CD4-positive, CD25-positive, alpha-beta regulatory T cell (primary cell): ENCODE measurements at regions not wholly inside any gene's neighbourhood (a gene's known extent, or its start where the extent isn't known, plus 50 kb on each side); places are given as distances from the start of the nearest gene placed in this dataset.

Experiments
- ATAC-seq, 2 donors: fragments of 150-1000 bp; cut with Tn5 transposase; one replicate each; pipeline ENCODE4 v1.10.0; 2021; ENCODE audit warnings: low read depth in 2 of 2, moderate number of reproducible peaks in 2 of 2, moderate library complexity in 1 of 2
- DNase-seq, 3 donors: peaks; one replicate each; pipeline versions ENCODE4 v3.0.0 to v3.0.0-alpha.2; 2012 to 2022; ENCODE audit warnings: mixed read lengths in 1 of 3
- H3K27ac ChIP-seq: one replicate; pipeline ENCODE4 v1.7.0; 2013; ENCODE audit warnings: mild to moderate bottlenecking, low read length; ENCODE audit not compliant: insufficient read depth, poor library complexity, severe bottlenecking
- H3K27me3 ChIP-seq: one replicate; pipeline ENCODE4 v1.7.0; 2013; ENCODE audit warnings: low read length; ENCODE audit not compliant: control insufficient read depth, insufficient read depth
- H3K36me3 ChIP-seq: one replicate; pipeline ENCODE4 v1.7.0; 2013; ENCODE audit warnings: mild to moderate bottlenecking, low read length, moderate library complexity; ENCODE audit not compliant: control insufficient read depth, insufficient read depth
- H3K4me1 ChIP-seq: 2 replicates; pipeline ENCODE4 v1.7.0; 2013; ENCODE audit warnings: mild to moderate bottlenecking, low read length; ENCODE audit not compliant: insufficient read depth, control insufficient read depth, poor library complexity, severe bottlenecking
- H3K4me3 ChIP-seq: one replicate; pipeline ENCODE4 v1.7.0; 2013; ENCODE audit warnings: low read depth, mild to moderate bottlenecking, low read length, moderate library complexity
- H3K9me3 ChIP-seq, 2 experiments: 1 replicate in 1 of 2; 2 replicates in 1 of 2; pipeline ENCODE4 v1.7.0; 2013; ENCODE audit warnings: low read length in 2 of 2, mild to moderate bottlenecking in 1 of 2, moderate library complexity in 1 of 2; ENCODE audit not compliant: control insufficient read depth in 2 of 2
- H3K27ac Mint-ChIP-seq, 3 donors: one replicate each; pipeline ENCODE4 v1.8.0; 2020 to 2022; ENCODE audit warnings: mild to moderate bottlenecking in 3 of 3, mixed read lengths in 3 of 3, moderate library complexity in 2 of 3
- H3K27me3 Mint-ChIP-seq: one replicate; pipeline ENCODE4 v1.8.0; 2022; ENCODE audit warnings: mild to moderate bottlenecking, mixed read lengths
- H3K36me3 Mint-ChIP-seq: one replicate; pipeline ENCODE4 v1.8.0; 2020; ENCODE audit warnings: mixed read lengths
- H3K4me1 Mint-ChIP-seq, 4 donors: one replicate each; pipeline ENCODE4 v1.8.0; 2020 to 2022; ENCODE audit warnings: mixed read lengths in 4 of 4, mild to moderate bottlenecking in 1 of 4
- H3K4me3 Mint-ChIP-seq, 4 donors: one replicate each; pipeline ENCODE4 v1.8.0; 2020 to 2022; ENCODE audit warnings: mild to moderate bottlenecking in 4 of 4, mixed read lengths in 4 of 4, moderate library complexity in 3 of 4
- H3K9me3 Mint-ChIP-seq, 7 donors: one replicate each; pipeline ENCODE4 v1.8.0; 2020 to 2022; ENCODE audit warnings: mixed read lengths in 7 of 7, mild to moderate bottlenecking in 3 of 7, moderate library complexity in 2 of 7

DNA sequence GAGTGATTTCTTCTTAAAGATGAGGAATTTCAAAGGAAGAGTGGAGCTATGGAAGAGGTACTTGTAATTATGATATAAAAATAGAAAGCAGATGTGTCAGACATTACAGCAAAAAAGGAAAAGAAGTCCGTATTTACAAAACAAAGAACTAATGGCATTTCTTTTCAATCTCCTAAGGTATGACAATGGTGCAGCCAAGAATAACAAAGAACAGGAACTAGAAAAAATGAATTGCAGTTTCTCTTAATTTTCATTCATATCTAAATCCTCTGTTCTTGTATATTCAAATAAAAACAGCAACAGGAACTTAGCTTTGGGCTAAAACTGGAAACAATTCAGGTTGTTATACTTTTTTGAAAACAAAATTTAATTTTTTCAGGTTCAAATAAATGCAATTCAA, 105.1 kb downstream of the SPRY1 start:
- DNase-seq: no peak
- no peak overlapping the region for H3K27ac ChIP-seq
- Mint-ChIP-seq H3K27ac (no peak overlapping the region), H3K4me1 (peaks cover 0 to 9% (median 0%) of the 10 kb centered on the region in 4 donors), H3K4me3 (no peak overlapping the region), H3K36me3 (no peaks in the 10 kb centered on the region), H3K27me3 (peaks cover 12% of the 10 kb centered on the region), H3K9me3 (peaks cover 0 to 3% (median 0%) of the 10 kb centered on the region in 7 donors)
- no peaks in the 10 kb centered on the region for H3K4me1 ChIP-seq
- no peak overlapping the region for H3K4me3 ChIP-seq
- peaks cover 6% of the 10 kb centered on the region for H3K27me3 ChIP-seq
- no peaks in the 10 kb centered on the region for H3K36me3 ChIP-seq
- H3K9me3 ChIP-seq: no peaks in the 10 kb centered on the region
- ATAC-seq: no peak

DNA sequence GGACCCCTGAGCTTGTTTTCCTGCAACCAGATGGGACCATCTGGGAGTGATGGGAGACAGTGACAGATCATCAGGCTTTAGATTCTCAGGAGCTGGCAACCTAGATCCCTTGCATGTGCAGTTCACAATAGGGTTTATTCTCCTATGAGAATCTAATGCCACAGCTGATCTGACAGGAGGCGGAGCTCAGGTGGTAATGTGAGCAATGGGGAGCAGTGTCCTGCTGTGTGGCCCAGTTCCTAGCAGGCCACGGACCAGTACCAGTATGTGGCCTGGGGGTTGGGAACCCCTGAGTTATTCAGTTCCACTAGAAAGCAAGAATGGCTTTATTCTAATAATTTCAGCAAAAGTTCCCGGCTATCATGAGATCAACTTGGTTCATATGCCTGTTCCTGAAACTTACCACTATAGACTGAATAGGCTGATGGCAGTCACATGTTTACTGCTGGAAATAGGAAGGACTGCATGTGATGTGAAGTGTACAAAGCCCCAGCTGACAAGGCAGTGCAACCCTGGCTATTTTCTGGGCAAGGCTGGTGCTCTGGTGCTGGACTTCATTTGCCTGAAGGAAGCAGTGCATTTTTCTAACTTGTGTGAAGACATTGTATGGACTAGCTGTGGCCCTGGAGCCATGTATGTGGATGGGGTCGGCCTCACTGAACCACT, 107.2 kb downstream of the SPRY1 start:
- no peak for DNase-seq

DNA sequence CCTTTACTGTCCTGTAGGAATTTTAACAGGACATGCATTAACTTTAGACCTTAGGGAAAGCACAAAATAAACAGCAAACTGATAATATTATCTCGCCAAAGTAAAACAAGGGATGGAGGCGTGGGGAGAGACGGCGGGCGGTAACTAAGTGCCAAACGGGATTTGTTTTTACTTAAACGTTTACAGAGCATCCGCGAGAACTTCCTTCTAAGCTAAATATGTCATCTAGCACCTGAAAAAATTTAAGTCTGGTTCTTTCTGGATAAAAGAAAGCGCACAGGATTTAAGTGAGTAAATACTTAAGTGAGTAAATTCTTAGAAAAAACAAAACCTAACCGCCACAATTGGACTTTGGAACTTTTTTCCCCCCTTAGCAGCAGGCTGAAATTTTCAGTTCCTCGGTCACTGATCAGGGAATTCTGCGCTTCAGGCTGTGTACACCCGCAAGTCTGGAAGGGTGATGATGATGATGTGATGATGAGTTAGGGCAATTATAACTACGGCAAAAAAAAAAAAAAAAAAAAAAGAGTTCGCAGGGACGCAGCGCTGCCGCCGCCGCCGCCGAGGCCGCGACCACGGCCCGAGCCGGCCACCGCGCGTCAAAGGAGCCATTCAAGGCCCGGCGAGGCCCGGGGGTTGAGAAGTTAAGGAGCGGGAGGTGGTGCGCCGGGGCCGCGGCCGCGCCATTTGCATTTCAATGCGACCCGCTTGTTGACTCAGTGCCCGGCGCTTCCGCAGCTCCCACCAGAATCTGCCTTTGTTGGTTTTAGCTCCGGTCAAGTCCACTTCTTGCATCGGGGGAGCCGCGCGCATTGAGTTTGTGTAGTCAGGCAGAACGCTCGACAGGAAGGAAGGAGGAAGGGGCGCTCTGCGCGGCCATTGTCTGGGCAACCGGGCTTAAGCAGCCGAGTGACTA, 108.8 kb downstream of the SPRY1 start:
- DNase-seq (peak in 1 of 3 donors; percentile 23), ATAC-seq (no peak)
- Histone ChIP-seq H3K36me3 (no peaks in the 10 kb centered on the region), H3K4me3 (no peak overlapping the region), H3K27me3 (peaks cover 6% of the 10 kb centered on the region), H3K27ac (no peak overlapping the region), H3K9me3 (no peaks in the 10 kb centered on the region), H3K4me1 (no peaks in the 10 kb centered on the region)
- Mint-ChIP-seq H3K4me3 (peak overlapping the region in 3 of 4 donors; percentile 67 to 82 (median 68)), H3K36me3 (no peaks in the 10 kb centered on the region), H3K9me3 (peaks cover 0 to 7% (median 0%) of the 10 kb centered on the region in 7 donors), H3K27me3 (peaks cover 15% of the 10 kb centered on the region), H3K4me1 (peaks cover 0 to 9% (median under 1%) of the 10 kb centered on the region in 4 donors), H3K27ac (no peak overlapping the region)

More for the DNA sequence above, 107.2 kb downstream of the SPRY1 start:
- Mint-ChIP-seq H3K27me3 (peaks cover 15% of the 10 kb centered on the region), H3K9me3 (peaks cover 0 to 6% (median 0%) of the 10 kb centered on the region in 7 donors), H3K4me3 (no peak overlapping the region), H3K36me3 (no peaks in the 10 kb centered on the region), H3K27ac (no peak overlapping the region), H3K4me1 (peaks cover 0 to 9% (median under 1%) of the 10 kb centered on the region in 4 donors)
- H3K4me3 ChIP-seq: no peak overlapping the region
- H3K27me3 ChIP-seq: peaks cover 6% of the 10 kb centered on the region
- no peaks in the 10 kb centered on the region for H3K36me3 ChIP-seq
- H3K4me1 ChIP-seq: no peaks in the 10 kb centered on the region
- H3K27ac ChIP-seq: no peak overlapping the region
- H3K9me3 ChIP-seq: no peaks in the 10 kb centered on the region
- no peak for ATAC-seq

DNA sequence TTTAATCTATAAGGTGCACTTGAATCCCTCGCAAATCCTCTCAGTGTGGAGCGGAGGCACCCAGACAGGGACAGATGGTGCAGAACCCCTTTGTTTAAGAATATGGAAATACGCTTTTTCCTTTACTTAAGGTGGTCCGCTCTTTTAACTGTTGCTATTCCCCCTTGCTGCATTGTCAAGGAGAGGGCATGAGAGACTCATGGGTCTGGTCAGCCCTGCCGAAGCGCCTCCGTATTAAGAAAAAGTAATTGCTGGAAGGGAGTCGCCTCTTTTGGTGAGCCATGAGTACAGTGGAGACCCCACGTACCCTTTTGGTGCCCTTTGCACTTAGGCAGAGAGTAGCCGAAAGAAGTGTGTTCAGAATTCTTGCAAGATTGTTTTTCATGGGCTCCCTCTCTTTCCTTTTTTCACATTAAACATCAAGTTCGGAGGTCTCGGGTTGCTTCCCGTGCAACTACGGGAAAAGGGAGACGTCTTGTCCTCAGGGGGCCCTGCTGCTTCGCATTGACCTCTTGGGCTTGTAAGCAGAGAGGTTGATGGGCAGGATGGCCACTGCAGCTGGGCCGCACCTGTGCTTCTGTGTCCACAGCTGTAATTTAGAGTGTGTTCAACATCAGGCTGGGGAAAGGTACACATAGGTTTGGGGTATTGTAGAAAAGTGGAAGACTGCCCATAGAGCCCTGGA, 109.6 kb downstream of the SPRY1 start:
- Histone ChIP-seq H3K4me1 (no peaks in the 10 kb centered on the region), H3K4me3 (no peak overlapping the region), H3K36me3 (no peaks in the 10 kb centered on the region), H3K27ac (no peak overlapping the region), H3K9me3 (no peaks in the 10 kb centered on the region), H3K27me3 (peaks cover 6% of the 10 kb centered on the region)
- Mint-ChIP-seq H3K27ac (no peak overlapping the region), H3K4me3 (peak overlapping the region; percentile 23 to 82 (median 68)), H3K27me3 (peaks cover 15% of the 10 kb centered on the region), H3K4me1 (peaks cover 0 to 9% (median under 1%) of the 10 kb centered on the region in 4 donors), H3K36me3 (no peaks in the 10 kb centered on the region), H3K9me3 (peaks cover 0 to 7% (median 0%) of the 10 kb centered on the region in 7 donors)
- ATAC-seq (no peak), DNase-seq (no peak)

DNA sequence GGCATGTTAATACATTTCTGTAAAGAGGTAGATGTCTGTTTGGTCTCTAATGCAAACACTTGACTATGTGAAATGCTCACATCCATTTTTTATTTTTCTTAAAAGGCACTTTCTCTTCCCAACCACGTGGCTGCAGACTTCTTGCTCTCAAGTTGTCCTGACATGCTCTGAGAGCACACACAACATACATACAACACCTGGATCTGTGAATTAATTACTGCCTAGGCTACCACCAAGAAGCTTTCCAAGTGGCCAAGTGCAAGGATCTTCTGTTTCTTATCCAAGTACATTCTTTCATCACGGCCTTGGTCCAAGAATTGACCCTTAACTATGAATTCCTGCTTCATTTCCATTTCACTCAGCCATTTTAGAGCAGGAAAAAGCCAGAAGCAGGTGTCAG, 110.8 kb downstream of the SPRY1 start:
- Histone ChIP-seq H3K27me3 (peaks cover 6% of the 10 kb centered on the region), H3K4me1 (no peaks in the 10 kb centered on the region), H3K9me3 (no peaks in the 10 kb centered on the region), H3K36me3 (no peaks in the 10 kb centered on the region), H3K27ac (no peak overlapping the region), H3K4me3 (no peak overlapping the region)
- no peak overlapping the region for H3K27ac Mint-ChIP-seq
- ATAC-seq (no peak), DNase-seq (no peak)
- H3K9me3 Mint-ChIP-seq: peaks cover 0 to 7% (median 0%) of the 10 kb centered on the region in 7 donors
- peaks cover 15% of the 10 kb centered on the region for H3K27me3 Mint-ChIP-seq
- peaks cover 0 to 9% (median under 1%) of the 10 kb centered on the region in 4 donors for H3K4me1 Mint-ChIP-seq
- H3K4me3 Mint-ChIP-seq: no peak overlapping the region
- no peaks in the 10 kb centered on the region for H3K36me3 Mint-ChIP-seq

DNA sequence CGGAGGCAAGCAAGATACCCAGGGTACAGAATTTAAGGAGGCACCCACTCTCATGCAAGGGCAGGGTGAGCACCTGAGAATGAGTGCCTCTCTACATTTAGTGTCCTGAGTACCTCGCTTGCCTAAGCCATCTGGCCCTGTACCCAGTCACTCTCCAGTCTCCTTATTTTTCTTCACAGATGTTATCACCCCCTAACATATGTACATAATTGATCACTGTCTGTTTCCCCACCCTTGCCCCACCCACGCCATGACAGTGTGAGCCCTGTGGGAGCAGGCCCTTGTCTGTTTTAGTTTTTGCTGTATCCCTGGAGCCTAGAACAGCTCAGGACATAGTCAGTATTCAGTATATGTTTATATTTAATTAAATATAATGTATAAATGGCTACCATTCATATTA, 113.6 kb downstream of the SPRY1 start:
- ATAC-seq (no peak), DNase-seq (no peak)
- Histone ChIP-seq H3K4me3 (no peak overlapping the region), H3K27me3 (no peaks in the 10 kb centered on the region), H3K36me3 (no peaks in the 10 kb centered on the region), H3K9me3 (no peaks in the 10 kb centered on the region), H3K4me1 (no peaks in the 10 kb centered on the region), H3K27ac (no peak overlapping the region)
- H3K4me3 Mint-ChIP-seq: no peak overlapping the region
- peaks cover 0 to 5% (median under 1%) of the 10 kb centered on the region in 4 donors for H3K4me1 Mint-ChIP-seq
- H3K27me3 Mint-ChIP-seq: peaks cover 15% of the 10 kb centered on the region
- no peaks in the 10 kb centered on the region for H3K36me3 Mint-ChIP-seq
- peaks cover 0 to 11% (median 0%) of the 10 kb centered on the region in 7 donors for H3K9me3 Mint-ChIP-seq
- H3K27ac Mint-ChIP-seq: no peak overlapping the region

DNA sequence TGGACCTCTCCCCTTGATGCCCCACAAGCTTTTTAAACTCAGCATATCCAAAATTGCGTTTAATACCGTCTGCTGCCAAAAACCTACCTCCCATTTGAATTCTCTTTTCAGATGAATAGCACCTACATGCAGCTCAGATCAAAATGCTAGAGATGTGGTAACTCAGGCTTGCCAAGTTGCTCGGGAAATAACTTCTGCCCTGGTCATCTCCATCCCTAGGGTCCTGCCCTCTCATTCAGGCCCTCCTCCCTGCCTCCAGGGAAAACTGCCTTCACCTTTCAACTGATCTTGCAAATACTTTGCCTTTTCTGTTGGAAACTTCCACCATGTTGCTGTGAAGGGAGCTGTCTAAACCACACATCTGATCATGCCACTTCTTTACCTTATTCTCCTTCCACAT, 114.1 kb downstream of the SPRY1 start:
- H3K27ac Mint-ChIP-seq: no peak overlapping the region
- no peak overlapping the region for H3K4me3 Mint-ChIP-seq
- H3K36me3 Mint-ChIP-seq: no peaks in the 10 kb centered on the region
- DNase-seq: no peak
- peaks cover 14% of the 10 kb centered on the region for H3K27me3 Mint-ChIP-seq
- no peaks in the 10 kb centered on the region for H3K9me3 ChIP-seq
- H3K4me1 ChIP-seq: no peaks in the 10 kb centered on the region
- peaks cover 0 to 11% (median 0%) of the 10 kb centered on the region in 7 donors for H3K9me3 Mint-ChIP-seq
- H3K36me3 ChIP-seq: no peaks in the 10 kb centered on the region
- H3K4me1 Mint-ChIP-seq: peaks cover 0 to 3% (median under 1%) of the 10 kb centered on the region in 4 donors
- H3K4me3 ChIP-seq: no peak overlapping the region
- H3K27me3 ChIP-seq: no peaks in the 10 kb centered on the region
- ATAC-seq: no peak
- no peak overlapping the region for H3K27ac ChIP-seq
